ENCODE measurements at regions not wholly inside any gene's neighbourhood (a gene's known extent, or its start where the extent isn't known, plus 50 kb on each side); places are given as distances from the start of the nearest gene placed in this dataset.
"Not testable (repeated sequence)": the region's sequence is repeated elsewhere in the genome, so short reads cannot be mapped to it uniquely, and the experiment has no call there.

DNA sequence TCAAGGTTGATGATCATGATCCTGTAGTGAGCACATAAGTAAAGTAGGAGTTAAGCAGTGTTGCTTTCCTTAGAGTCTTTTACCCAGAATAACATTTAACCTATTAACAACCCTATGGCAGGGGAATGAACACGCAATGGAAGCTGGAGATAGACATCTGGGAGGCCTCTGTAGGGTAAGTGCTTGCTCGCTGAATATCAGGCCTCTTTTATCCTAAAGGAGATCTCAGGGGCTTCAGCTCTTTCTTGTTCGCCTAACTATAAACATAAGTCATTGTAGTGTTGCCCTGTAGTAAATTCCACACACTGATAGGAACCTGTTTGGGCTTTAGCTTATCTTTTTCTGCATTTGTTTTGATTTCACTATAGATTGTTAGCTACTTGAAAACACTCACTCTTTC lies 174.4 kb upstream of the TCF4 start:
- no peak for DNase-seq

DNA sequence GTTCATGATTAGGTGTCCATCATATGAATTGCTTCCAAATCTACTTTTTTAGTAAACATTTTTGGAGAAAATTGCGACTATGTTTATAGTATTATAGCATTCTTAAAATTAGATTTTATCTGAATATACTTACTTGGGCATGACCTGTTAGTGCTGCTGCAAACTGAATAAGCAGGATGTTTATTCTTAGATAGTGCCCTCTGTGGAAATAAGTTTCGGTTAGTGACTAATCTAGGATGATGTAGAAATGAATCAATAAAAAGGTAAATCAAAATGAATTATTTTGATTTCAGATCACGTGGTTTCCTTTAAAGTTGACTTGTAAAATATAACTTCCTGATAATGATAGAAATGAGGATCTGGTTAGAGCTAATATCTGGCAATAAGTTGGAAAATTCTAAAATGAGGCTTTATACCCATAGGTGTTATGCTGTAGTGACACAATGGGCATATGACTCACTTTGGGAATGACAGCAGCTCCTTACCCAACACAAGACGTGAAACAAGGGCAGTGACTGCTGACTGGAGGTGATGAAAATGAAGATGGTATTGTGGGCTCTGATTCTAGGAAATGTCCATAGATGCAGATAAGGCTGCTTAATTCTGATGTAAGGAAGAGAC lies 165.8 kb upstream of the TCF4 start:
- DNase-seq, result no peak

DNA sequence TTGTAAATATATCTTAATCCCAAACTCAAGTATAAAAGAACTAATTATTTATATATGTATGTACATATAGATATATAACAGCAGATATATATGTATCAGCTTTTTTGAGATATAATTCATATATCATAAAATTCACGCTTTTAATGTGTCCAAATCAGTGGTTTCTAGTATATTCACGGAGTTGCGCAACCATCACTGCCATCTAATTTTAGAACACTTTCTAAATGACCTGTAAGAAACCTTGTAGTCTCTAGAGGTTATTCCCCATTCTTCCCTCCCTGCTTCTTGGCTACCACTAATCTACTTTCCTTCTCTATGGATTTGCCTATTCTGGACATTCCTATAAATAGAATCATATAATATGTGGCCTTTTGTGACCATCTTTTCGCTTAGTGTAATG lies 163.5 kb upstream of the TCF4 start:
- DNase-seq, result no peak

DNA sequence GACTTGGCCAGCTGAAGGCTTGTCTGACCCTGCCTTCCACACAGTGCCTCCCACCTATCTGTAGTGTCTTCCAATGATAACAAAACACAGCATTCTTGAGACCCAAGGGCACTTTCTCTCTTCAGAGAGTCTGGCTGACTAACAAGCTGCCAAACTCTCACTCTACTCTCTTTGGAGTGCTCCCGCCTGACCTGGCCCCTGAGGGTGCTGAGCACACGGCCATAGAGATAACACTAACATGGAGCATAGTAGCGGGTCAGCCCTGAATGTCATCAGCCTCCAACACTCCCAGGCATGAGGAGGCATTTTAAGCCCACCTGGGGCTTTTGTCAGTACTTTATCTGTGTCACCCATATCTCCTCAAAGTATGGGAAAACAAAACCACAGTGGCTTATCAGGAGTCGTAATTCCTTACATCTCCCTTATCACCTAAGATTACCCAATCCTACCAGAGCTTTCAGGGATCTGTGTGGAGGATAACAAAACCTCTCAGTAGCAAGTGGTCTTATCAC lies 160.3 kb upstream of the TCF4 start:
- DNase-seq, result no peak

- no peak for DNase-seq
These were observed 156.2 kb upstream of the TCF4 start for GRCh38 chr18:55744206-55744605.

DNA sequence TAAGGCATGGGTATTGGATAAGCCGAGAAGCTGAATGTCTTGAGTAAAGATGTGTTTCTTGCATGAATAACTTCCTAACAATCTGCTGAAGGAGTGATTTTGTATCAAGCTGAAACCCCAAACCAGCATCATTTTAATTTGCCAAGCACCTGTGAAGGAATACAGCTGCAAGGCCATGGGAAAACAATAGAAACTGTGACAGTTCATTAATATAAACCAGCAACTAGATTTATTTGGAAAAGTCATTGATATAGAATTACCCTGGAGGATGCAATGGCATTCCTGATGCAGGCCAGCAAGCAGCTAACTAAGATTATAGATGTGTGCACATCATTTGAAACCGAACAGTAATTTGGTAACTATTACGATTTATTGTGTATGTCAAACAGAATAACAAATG lies 155.7 kb upstream of the TCF4 start:
- no peak for DNase-seq

DNA sequence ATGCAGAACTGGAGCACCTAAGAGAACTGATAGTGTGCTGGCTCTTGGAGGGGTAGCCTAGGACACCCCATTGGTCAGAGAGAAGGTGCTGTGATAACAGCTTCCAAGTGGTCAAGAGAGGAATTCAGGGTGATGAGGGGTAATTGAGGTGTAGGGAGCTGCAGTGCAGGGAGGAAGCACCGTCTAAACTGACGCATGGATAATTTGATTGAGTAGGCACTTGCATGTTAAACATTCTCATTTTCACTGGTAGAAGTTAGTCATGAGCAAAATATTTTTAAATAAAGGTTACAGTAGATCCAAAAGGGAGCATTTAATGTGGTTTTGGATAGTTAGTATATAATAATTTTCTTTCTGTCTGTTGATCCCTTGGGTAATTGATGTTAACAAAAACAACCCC lies 155.1 kb upstream of the TCF4 start:
- no peak for DNase-seq

DNA sequence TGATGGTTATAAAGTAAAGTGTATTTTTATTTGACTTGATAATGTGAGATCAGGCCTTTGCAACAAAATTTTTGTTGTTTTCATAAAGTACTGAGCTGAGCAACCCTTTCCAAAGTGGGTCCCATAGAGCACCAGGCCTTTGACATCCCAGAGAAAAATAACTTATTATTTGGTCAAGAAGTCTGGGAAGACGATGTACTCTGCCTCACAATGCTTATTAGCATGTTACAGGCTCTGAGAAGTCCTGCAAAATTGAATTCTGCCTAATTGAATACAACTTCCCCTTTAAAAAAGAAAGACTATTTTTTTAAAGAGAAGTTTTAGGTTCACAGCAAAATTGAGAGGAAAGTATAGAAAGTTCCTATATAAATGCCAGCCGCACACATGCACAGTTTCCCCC lies 151.5 kb upstream of the TCF4 start:
- DNase-seq, result no peak

GRCh38 chr18:55738483-55739114 lies 150.6 kb upstream of the TCF4 start:
- no peak for DNase-seq

DNA sequence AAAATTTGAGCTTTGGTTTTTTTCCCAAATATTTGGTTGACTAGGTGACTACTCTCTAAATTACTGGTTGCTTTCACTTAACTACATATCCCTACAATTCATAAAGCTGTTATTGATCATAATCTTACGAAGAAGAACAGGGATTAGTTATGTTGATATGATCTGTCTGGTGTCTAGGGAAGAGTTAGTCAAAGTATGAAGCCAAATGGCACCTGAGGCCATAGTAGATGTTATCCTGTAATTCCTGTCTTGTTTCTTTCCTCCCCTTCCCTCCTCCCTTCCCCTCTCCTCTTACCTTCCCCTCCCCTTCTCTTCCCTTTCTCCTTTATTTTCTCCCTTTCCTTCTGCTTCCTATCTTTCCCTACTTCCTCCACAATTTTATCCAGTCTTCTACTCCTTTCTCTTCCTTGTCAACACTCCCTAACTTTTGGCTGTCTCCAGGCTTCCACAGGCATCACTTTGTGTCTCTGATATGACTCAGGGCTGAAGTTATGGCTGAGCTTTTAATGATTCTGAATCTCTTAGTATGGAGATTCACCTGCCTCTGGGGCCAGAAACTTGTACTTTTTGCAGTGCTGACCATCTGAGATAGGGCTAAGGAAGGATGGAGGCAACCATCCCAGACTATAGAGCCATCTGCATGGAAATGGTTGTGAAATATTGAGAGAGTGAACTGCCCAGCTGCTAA lies 149.9 kb upstream of the TCF4 start:
- DNase-seq, result no peak

DNA sequence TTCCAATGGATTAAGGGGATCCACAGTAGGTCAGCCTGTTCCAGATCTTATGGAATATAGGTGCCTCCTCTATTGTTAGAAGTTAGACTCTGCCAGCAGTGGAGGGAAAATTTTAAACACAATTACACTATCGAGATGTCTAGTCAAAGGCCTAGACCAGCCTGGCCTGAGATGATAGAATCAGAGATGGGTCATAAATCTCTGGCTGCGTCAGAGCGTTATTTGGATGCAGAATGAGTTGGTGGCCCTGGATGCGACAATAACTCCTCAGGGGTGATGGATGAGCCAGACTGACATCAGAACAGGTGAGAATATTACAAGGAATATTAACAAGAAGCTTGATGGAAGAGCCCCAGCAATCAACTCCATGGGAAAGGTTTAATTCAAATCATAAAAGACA lies 149.3 kb upstream of the TCF4 start:
- no peak for DNase-seq

GRCh38 chr18:55735969-55736368 lies 148.0 kb upstream of the TCF4 start:
- DNase-seq, result no peak

- no peak for DNase-seq
These were observed 147.3 kb upstream of the TCF4 start for GRCh38 chr18:55735199-55735855.

- DNase-seq, result no peak
These were observed 144.5 kb upstream of the TCF4 start for GRCh38 chr18:55732227-55733106.

- no peak for DNase-seq
These were observed 143.6 kb upstream of the TCF4 start for GRCh38 chr18:55731594-55732042.

DNA sequence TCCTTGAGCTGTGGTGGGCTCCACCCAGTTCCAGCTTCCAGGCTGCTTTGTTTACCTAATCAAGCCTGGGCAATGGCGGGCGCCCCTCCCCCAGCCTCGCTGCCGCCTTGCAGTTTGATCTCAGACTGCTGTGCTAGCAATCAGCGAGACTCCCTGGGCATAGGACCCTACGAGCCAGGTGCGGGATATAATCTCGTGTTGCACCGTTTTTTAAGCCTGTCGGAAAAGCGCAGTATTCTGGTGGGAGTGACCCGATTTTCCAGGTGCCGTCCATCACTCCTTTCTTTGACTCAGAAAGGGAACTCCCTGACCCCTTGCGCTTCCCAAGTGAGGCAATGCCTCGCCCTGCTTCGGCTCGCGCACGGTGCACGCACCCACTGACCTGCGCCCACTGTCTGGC lies 133.0 kb upstream of the TCF4 start:
- DNase-seq, result not testable (repeated sequence)

DNA sequence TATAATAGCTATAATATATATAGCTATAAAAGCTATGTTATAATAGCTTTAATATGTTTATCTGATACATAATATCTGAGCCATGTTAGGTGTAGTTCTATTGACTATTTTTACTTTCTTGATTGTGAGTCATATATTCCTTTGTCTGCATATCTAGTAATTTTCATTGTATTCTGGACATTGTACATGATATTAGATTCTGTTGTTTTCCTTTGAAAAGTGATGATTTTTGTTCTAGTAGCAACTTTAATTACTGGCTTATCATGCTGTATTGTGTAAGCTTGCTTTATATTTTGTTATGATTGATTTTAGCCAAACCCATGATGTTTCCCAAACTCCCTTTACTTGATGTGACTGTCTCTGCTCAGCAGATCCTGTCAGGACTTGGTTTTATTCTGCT lies 125.7 kb upstream of the TCF4 start:
- no peak for DNase-seq

DNA sequence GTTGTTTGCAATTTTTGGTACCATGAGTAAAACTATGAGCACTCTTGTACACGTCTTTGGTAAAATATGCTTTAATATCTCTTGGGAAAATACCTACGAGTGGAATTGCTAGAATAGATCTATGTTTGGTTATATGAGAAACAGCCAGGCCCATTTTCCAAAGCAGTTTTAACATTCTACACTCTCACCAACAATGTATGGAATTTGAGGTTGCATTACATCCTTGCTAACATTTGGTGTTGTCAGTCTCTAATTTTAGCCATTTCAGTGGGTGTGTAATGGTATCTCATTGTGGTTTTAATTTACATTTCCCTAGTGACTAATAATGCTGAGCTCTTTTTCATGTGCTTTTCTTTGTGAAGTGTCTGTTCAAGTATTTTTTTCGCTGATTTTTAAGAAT lies 118.9 kb upstream of the TCF4 start:
- DNase-seq, result no peak

DNA sequence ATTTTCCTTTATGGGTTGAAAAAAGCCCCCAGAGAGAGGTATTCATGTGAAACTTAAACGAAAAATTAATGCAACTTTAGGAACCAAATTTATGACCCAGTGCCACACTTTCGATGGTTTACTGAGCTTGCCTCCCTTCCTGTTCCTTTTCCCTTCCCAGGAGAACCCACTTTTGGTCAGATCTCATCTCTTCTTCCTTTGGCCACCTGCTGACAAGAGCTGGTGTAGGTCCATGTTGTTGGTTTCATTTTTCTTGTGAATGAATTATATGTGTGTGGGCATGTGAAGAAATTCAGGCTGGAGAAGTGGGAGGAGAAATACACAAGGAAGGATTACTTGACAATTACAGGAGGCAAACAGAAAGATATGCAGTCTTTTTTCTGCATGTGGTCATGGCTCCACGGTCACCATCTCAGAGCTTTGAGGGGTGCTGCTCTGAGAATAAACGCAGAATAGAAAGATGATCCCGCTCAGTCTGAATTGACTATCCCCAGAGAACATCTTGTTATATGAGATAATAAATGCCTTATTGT lies 111.3 kb upstream of the TCF4 start:
- no peak for DNase-seq

GRCh38 chr18:55696811-55697210 lies 108.8 kb upstream of the TCF4 start:
- DNase-seq, result no peak

- DNase-seq, result no peak
These were observed 107.1 kb upstream of the TCF4 start for GRCh38 chr18:55695091-55695490.

DNA sequence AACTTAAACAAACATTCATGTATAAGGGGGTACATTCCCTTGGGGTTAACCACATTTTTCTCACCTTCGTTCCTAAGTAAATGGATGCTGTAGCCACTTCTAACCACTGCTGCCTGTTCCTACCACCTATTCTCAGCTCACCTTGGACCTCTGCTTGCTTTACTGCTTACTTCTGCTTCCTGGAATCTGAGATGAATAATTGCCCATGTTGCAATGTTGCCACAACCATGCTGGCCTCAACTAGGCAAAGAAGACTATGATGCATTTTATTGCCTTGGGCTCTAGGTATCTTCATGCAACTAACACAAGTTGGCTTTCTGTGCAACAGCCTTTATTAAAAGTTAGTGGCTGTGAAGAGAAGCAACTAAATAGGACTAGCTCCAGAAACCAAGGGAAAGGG lies 106.3 kb upstream of the TCF4 start:
- DNase-seq, result no peak
